ENCODE measurements at regions not wholly inside any gene's neighbourhood (a gene's known extent, or its start where the extent isn't known, plus 50 kb on each side); places are given as distances from the start of the nearest gene placed in this dataset.

- TF ChIP-seq CTCF (IDR thresholded peaks at IDR 0.05; ENCODE audit: insufficient read depth, low read depth, low read length) (no peak), EZH2 (IDR thresholded peaks at IDR 0.05; ENCODE audit: insufficient read depth, low read length) (no peak)
These were observed 159.1 kb downstream of the LTN1 start for GRCh38 chr21:28833609-28834008.
